IMR-90 (cell line): ENCODE measurements at regions not wholly inside any gene's neighbourhood (a gene's known extent, or its start where the extent isn't known, plus 50 kb on each side); places are given as distances from the start of the nearest gene placed in this dataset.

Source experiments
- ATAC-seq: fragments of 200-7000 bp; cut with Tn5 transposase; 2 replicates; pipeline ENCODE4 v1.9.1; 2020; ENCODE audit warnings: low read depth, mild to moderate bottlenecking, moderate library complexity
- BruUV-seq: library from RNA; stranded (reverse); fragments of 400-500 nt; replicated peaks from 2 replicates; lab custom pipeline; 2021; lab: Mats Ljungman, UMichigan
- CTCF ChIA-PET: fragments of 300-600 bp; formaldehyde crosslinking; extraction: SDS; loops from one replicate; lab custom pipeline; 2021; ENCODE audit warnings: antibody characterized with exemption; lab: Yijun Ruan, JAX
- POLR2A ChIA-PET: fragments of 300-600 bp; sonication (Branson Sonifier 250); formaldehyde crosslinking; loops from one replicate; lab custom pipeline; 2022; ENCODE audit warnings: antibody characterized with exemption; ENCODE audit not compliant: unreplicated experiment; lab: Charles Lee
- DNase-seq: peaks from one replicate; pipeline ENCODE4 v3.0.0; 2013
- H2AFZ ChIP-seq: replicated peaks from 2 replicates; pipeline ENCODE3; 2013; ENCODE audit warnings: low read length, mild to moderate bottlenecking; ENCODE audit not compliant: poor library complexity
- H2AK5ac ChIP-seq: 2 replicates; pipeline ENCODE4 v1.6.1; 2013; ENCODE audit warnings: low read depth, low read length, inconsistent platforms
- H2AK9ac ChIP-seq: replicated peaks from 2 replicates; pipeline ENCODE3; 2013; ENCODE audit warnings: mild to moderate bottlenecking, low read depth, low read length, moderate library complexity; ENCODE audit not compliant: poor library complexity
- H2BK120ac ChIP-seq: 2 replicates; pipeline ENCODE4 v1.6.1; 2013; ENCODE audit warnings: low read depth, low read length, inconsistent platforms
- H2BK15ac ChIP-seq: 3 replicates; pipeline ENCODE4 v1.6.1; 2013; ENCODE audit warnings: low read depth, low read length, inconsistent platforms
- H2BK20ac ChIP-seq: 2 replicates; pipeline ENCODE4 v1.6.1; 2013; ENCODE audit warnings: low read depth, mild to moderate bottlenecking, inconsistent platforms, low read length, moderate library complexity
- H2BK5ac ChIP-seq: 2 replicates; pipeline ENCODE4 v1.6.1; 2013; ENCODE audit warnings: mild to moderate bottlenecking, low read depth, low read length, inconsistent platforms; ENCODE audit not compliant: poor library complexity, severe bottlenecking
- H3K14ac ChIP-seq: replicated peaks from 2 replicates; pipeline ENCODE4 v1.6.1; 2013; ENCODE audit warnings: low read depth, low read length, inconsistent platforms
- H3K18ac ChIP-seq: 2 replicates; pipeline ENCODE4 v1.6.1; 2013; ENCODE audit warnings: low read depth, low read length, control low read depth
- H3K23ac ChIP-seq: 2 replicates; pipeline ENCODE4 v1.6.1; 2013; ENCODE audit warnings: low read depth, low read length, inconsistent platforms
- H3K27ac ChIP-seq: 2 replicates; pipeline ENCODE4 v1.5.1; 2013; ENCODE audit warnings: mild to moderate bottlenecking, control low read depth, low read length; ENCODE audit not compliant: insufficient read depth
- H3K27me3 ChIP-seq: 2 replicates; pipeline ENCODE4 v1.6.1; 2013; ENCODE audit warnings: low read length; ENCODE audit not compliant: control insufficient read depth, insufficient read depth
- H3K36me3 ChIP-seq: 2 replicates; pipeline ENCODE4 v1.6.1; 2013; ENCODE audit warnings: low read length, mixed read lengths; ENCODE audit not compliant: control insufficient read depth, insufficient read depth
- H3K4ac ChIP-seq: 2 replicates; pipeline ENCODE4 v1.6.1; 2013; ENCODE audit warnings: low read depth, low read length, inconsistent platforms
- H3K4me1 ChIP-seq: 2 replicates; pipeline ENCODE4 v1.6.1; 2013; ENCODE audit warnings: low read length, mixed read lengths; ENCODE audit not compliant: control insufficient read depth, insufficient read depth
- H3K4me2 ChIP-seq: 2 replicates; pipeline ENCODE4 v1.6.1; 2013; ENCODE audit warnings: low read depth, mild to moderate bottlenecking, control low read depth, low read length, moderate library complexity
- H3K4me3 ChIP-seq: 2 replicates; pipeline ENCODE4 v1.5.1; 2013; ENCODE audit warnings: low read depth, mild to moderate bottlenecking, control low read depth, low read length, moderate library complexity; ENCODE audit not compliant: insufficient read depth
- H3K56ac ChIP-seq: 2 replicates; pipeline ENCODE4 v1.6.1; 2013; ENCODE audit warnings: low read length, inconsistent platforms; ENCODE audit not compliant: insufficient read depth; ENCODE audit errors: extremely low read depth
- H3K79me1 ChIP-seq, 2 experiments: 2 replicates each; pipeline ENCODE4 v1.6.1; 2013; ENCODE audit warnings: low read length in 2 of 2, inconsistent platforms in 1 of 2, low read depth in 1 of 2
- H3K9ac ChIP-seq: 2 replicates; pipeline ENCODE4 v1.6.1; 2013; ENCODE audit warnings: low read depth, low read length, control low read depth
- H3K9me1 ChIP-seq: 2 replicates; pipeline ENCODE4 v1.6.1; 2013; ENCODE audit warnings: low read length, inconsistent platforms; ENCODE audit not compliant: insufficient read depth
- H3K9me3 ChIP-seq: 2 replicates; pipeline ENCODE4 v1.6.1; 2013; ENCODE audit warnings: low read length; ENCODE audit not compliant: control insufficient read depth, insufficient read depth
- H4K20me1 ChIP-seq: 2 replicates; pipeline ENCODE4 v1.6.1; 2013; ENCODE audit warnings: low read length, inconsistent platforms; ENCODE audit not compliant: insufficient read depth
- H4K5ac ChIP-seq: 2 replicates; pipeline ENCODE4 v1.6.1; 2013; ENCODE audit warnings: mild to moderate bottlenecking, low read depth, low read length, control low read depth
- H4K8ac ChIP-seq, 2 experiments: 2 replicates each; pipeline ENCODE4 v1.6.1; 2013; ENCODE audit warnings: low read depth in 2 of 2, low read length in 2 of 2, control low read depth in 1 of 2, inconsistent platforms in 1 of 2
- H4K91ac ChIP-seq: 2 replicates; pipeline ENCODE4 v1.6.1; 2013; ENCODE audit warnings: low read depth, low read length, inconsistent platforms; ENCODE audit not compliant: insufficient read depth
- CHD1 ChIP-seq: IDR thresholded peaks from 2 replicates; pipeline ENCODE4 v1.6.1; 2012; ENCODE audit warnings: low read depth, low read length, improper control_type of control experiment
- FOS ChIP-seq: fragments of 150-350 bp; IDR thresholded peaks from 2 replicates; pipeline ENCODE4 v1.6.1; 2016; ENCODE audit warnings: low read depth, low read length
- MAZ ChIP-seq: IDR thresholded peaks from 2 replicates; pipeline ENCODE4 v1.6.1; 2012; ENCODE audit warnings: low read depth, mild to moderate bottlenecking, low read length, improper control_type of control experiment, moderate library complexity, borderline replicate concordance
- dilution Hi-C: fragments of 300-500 bp; cut with HindIII; formaldehyde crosslinking; loops from one replicate; pipeline ENCODE4 v1.14.3; 2018; ENCODE audit warnings: low sequenced_read_pairs; ENCODE audit not compliant: unreplicated experiment
- in situ Hi-C: fragments of 300-500 bp; cut with MboI; formaldehyde crosslinking; loops from 3 replicates; pipeline ENCODE4 v1.14.3; 2019; ENCODE audit warnings: low sequenced_read_pairs, inconsistent platforms, mixed read lengths
- intact Hi-C: fragments of 100-400 bp; cut with micrococcal nuclease; formaldehyde crosslinking; loops from 2 replicates; pipeline ENCODE4 v1.10.0; 2022

DNA sequence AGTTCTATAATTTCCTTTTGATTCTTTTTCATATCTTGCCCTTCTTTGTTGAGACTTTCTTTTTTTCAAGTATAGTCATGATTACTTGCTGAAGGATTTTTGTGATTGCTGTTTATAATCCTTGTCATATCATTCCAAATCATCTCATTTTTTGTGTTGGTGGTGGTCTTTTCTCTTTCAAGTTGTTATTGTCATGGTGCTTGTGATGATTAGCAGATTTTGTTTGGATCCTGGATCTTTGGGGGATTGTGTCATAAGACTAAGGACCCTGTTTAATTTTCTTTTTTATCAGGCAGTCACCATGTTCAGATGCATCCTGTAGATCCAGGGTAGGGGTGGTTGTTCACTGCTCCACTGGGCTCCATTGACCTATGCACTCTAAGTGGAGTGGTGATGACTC, 254.4 kb upstream of the FOXF1 start:
- no peak overlapping the region for H3K4me2 ChIP-seq
- ChIA-PET CTCF (no interaction called here), POLR2A (interaction anchor here (1.2 kb wide), 1 partner anchor 254 kb away, joined by 6 read pairs; the partner anchor contains the start of gene FOXF1)
- peak overlapping the region; percentile 96 for H3K18ac ChIP-seq
- no peak for DNase-seq
- no peak overlapping the region for H2AFZ ChIP-seq
- H3K9me1 ChIP-seq: peaks cover 36% of the 10 kb centered on the region
- peak overlapping the region; percentile 98 for H4K91ac ChIP-seq
- peak overlapping the region; percentile 86 for H3K14ac ChIP-seq
- no peaks in the 10 kb centered on the region for H4K20me1 ChIP-seq
- H2BK5ac ChIP-seq: peak overlapping the region; percentile 100
- peaks cover 36% of the 10 kb centered on the region for H3K4me1 ChIP-seq
- H3K79me1 ChIP-seq: peaks cover 0 to 40% of the 10 kb centered on the region in 2 experiments; a peak in 2 of 4 replicates
- no peak for ATAC-seq
- H3K4ac ChIP-seq: peak overlapping the region; percentile 94
- peak overlapping the region; percentile 100 for H2BK15ac ChIP-seq
- no peaks in the 10 kb centered on the region for H3K27me3 ChIP-seq
- H2AK5ac ChIP-seq: peak overlapping the region; percentile 99
- H3K23ac ChIP-seq: peak overlapping the region; percentile 91
- peaks cover 6% of the 10 kb centered on the region for H3K9me3 ChIP-seq
- peak overlapping the region; percentile 73; the same call in 1 of the 2 replicates for H3K27ac ChIP-seq
- H2BK120ac ChIP-seq: peak overlapping the region; percentile 98
- peaks cover 1% of the 10 kb centered on the region; the same call in 1 of the 2 replicates for H3K36me3 ChIP-seq
- peak overlapping the region; percentile 98 for H2BK20ac ChIP-seq
- no TSS peak for BruUV-seq
- dilution Hi-C loops (no loop called here), in situ Hi-C loops (no loop called here), intact Hi-C loops (loop anchor here (5.0 kb wide), 1 partner anchor 141 kb away; no protein-coding TSS in a partner anchor)
- peak overlapping the region; percentile 98 for H4K5ac ChIP-seq
- no peak overlapping the region for H3K4me3 ChIP-seq
- H3K9ac ChIP-seq: no peak overlapping the region
- no peak overlapping the region for H2AK9ac ChIP-seq
- peak overlapping the region; percentile 75 to 94 for H4K8ac ChIP-seq
- no peak overlapping the region for H3K56ac ChIP-seq
- TF ChIP-seq MAZ (no peak), CHD1 (no peak), FOS (no peak)
